HEK293T (cell line): ENCODE measurements at regions not wholly inside any gene's neighbourhood (a gene's known extent, or its start where the extent isn't known, plus 50 kb on each side); places are given as distances from the start of the nearest gene placed in this dataset.

ENCODE experiments used
- ARNT ChIP-seq: fragments of 450-650 bp; IDR thresholded peaks from 2 replicates; pipeline ENCODE4 v1.6.1; 2017; ENCODE audit warnings: mild to moderate bottlenecking
- CTBP1 ChIP-seq: fragments of 450-650 bp; IDR thresholded peaks from 2 replicates; pipeline ENCODE4 v1.6.1; 2016; ENCODE audit warnings: borderline replicate concordance
- LEF1 ChIP-seq: fragments of 450-650 bp; IDR thresholded peaks from 2 replicates; pipeline ENCODE4 v1.6.1; 2017; ENCODE audit warnings: mild to moderate bottlenecking, borderline replicate concordance
- SUZ12 ChIP-seq: fragments of 450-650 bp; IDR thresholded peaks from 2 replicates; pipeline ENCODE4 v1.6.1; 2016; ENCODE audit warnings: mild to moderate bottlenecking

DNA sequence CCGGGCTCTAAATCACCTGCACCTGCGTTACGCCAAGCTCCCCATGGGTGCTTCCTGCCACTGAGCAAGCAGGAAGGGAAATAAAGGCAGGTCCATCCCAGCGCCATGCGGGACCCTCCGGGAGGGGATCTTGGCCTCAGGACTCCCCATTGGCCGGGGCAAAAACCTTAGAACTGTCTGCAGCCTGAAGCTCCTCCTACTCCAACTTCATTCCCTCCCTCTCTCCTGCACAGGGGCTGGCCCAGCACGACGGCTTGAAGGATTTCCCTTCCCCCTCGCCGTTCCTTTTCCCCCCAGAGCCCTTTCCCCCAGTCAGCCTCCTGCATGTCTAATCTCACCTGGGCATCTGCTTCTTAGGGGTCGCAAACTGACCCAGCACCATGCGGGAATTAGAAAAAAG is 137.2 kb upstream of the NCOR2 start:
- TF ChIP-seq CTBP1: no peak
- TF ChIP-seq SUZ12: no peak
- TF ChIP-seq ARNT: no peak
- no peak for TF ChIP-seq LEF1
